Nephron progenitor cell (in vitro differentiated cells): ENCODE measurements at regions not wholly inside any gene's neighbourhood (a gene's known extent, or its start where the extent isn't known, plus 50 kb on each side); places are given as distances from the start of the nearest gene placed in this dataset.

ENCODE experiments used
- DNase-seq: peaks from one replicate; pipeline ENCODE4 v3.0.0; 2021
- H3K27ac Mint-ChIP-seq: 2 replicates; pipeline ENCODE4 v1.8.0; 2021; ENCODE audit warnings: mild to moderate bottlenecking, moderate library complexity, mixed read lengths
- H3K27me3 Mint-ChIP-seq: 2 replicates; pipeline ENCODE4 v1.8.0; 2021; ENCODE audit warnings: mild to moderate bottlenecking, low read depth, mixed read lengths; ENCODE audit not compliant: poor library complexity
- H3K36me3 Mint-ChIP-seq: 2 replicates; pipeline ENCODE4 v1.8.0; 2021; ENCODE audit warnings: low read depth, mixed read lengths
- H3K4me1 Mint-ChIP-seq: 2 replicates; pipeline ENCODE4 v1.8.0; 2021; ENCODE audit warnings: mixed read lengths
- H3K4me3 Mint-ChIP-seq: 2 replicates; pipeline ENCODE4 v1.8.0; 2021; ENCODE audit warnings: mild to moderate bottlenecking, moderate library complexity, mixed read lengths
- H3K9me3 Mint-ChIP-seq: 2 replicates; pipeline ENCODE4 v1.8.0; 2021; ENCODE audit warnings: mild to moderate bottlenecking, moderate library complexity, mixed read lengths
- CTCF ChIP-seq: fragments of 200-600 bp; sonication (generic); IDR thresholded peaks from 2 replicates; pipeline ENCODE4 v1.5.0; 2021; ENCODE audit warnings: antibody characterized with exemption

- Mint-ChIP-seq H3K36me3 (no peaks in the 10 kb centered on the region), H3K27me3 (peaks cover 12% of the 10 kb centered on the region), H3K4me1 (peaks cover 8% of the 10 kb centered on the region), H3K4me3 (no peak overlapping the region), H3K27ac (no peak overlapping the region), H3K9me3 (peaks cover 7% of the 10 kb centered on the region)
- TF ChIP-seq CTCF, result no peak
- DNase-seq, result no peak
These were observed 783.7 kb upstream of the SOX11 start for GRCh38 chr2:4908461-4908860.

- Mint-ChIP-seq H3K4me3 (no peak overlapping the region), H3K36me3 (no peaks in the 10 kb centered on the region), H3K27ac (no peak overlapping the region), H3K27me3 (peaks cover 12% of the 10 kb centered on the region), H3K9me3 (peaks cover 11% of the 10 kb centered on the region), H3K4me1 (peaks cover 8% of the 10 kb centered on the region)
- DNase-seq, result no peak
- no peak for TF ChIP-seq CTCF
These were observed 782.7 kb upstream of the SOX11 start for GRCh38 chr2:4909346-4910009.

- Mint-ChIP-seq H3K27me3 (peaks cover 6% of the 10 kb centered on the region), H3K36me3 (no peaks in the 10 kb centered on the region), H3K4me3 (no peak overlapping the region), H3K27ac (no peak overlapping the region), H3K9me3 (peaks cover 11% of the 10 kb centered on the region), H3K4me1 (peaks cover under 1% of the 10 kb centered on the region)
- DNase-seq, result no peak
- TF ChIP-seq CTCF, result no peak
These were observed 778.1 kb upstream of the SOX11 start for GRCh38 chr2:4914036-4914435.

GRCh38 chr2:4914551-4914950, 777.6 kb upstream of the SOX11 start:
- DNase-seq, result no peak
- Mint-ChIP-seq H3K27me3 (peaks cover 6% of the 10 kb centered on the region), H3K4me3 (no peak overlapping the region), H3K27ac (no peak overlapping the region), H3K4me1 (no peaks in the 10 kb centered on the region), H3K9me3 (peaks cover 11% of the 10 kb centered on the region), H3K36me3 (no peaks in the 10 kb centered on the region)
- TF ChIP-seq CTCF, result no peak

GRCh38 chr2:4915357-4915756, 776.8 kb upstream of the SOX11 start:
- H3K4me3 Mint-ChIP-seq, result no peak overlapping the region
- no peak overlapping the region for H3K27ac Mint-ChIP-seq
- peaks cover 11% of the 10 kb centered on the region for H3K9me3 Mint-ChIP-seq
- H3K36me3 Mint-ChIP-seq, result no peaks in the 10 kb centered on the region
- peaks cover 6% of the 10 kb centered on the region for H3K27me3 Mint-ChIP-seq
- no peak for TF ChIP-seq CTCF
- DNase-seq, result no peak
- H3K4me1 Mint-ChIP-seq, result no peaks in the 10 kb centered on the region

GRCh38 chr2:4916094-4916493, 776.1 kb upstream of the SOX11 start:
- Mint-ChIP-seq H3K27me3 (peaks cover 6% of the 10 kb centered on the region), H3K27ac (no peak overlapping the region), H3K9me3 (peaks cover 11% of the 10 kb centered on the region), H3K36me3 (no peaks in the 10 kb centered on the region), H3K4me1 (no peaks in the 10 kb centered on the region), H3K4me3 (no peak overlapping the region)
- no peak for TF ChIP-seq CTCF
- DNase-seq, result no peak
